ENCODE measurements at regions not wholly inside any gene's neighbourhood (a gene's known extent, or its start where the extent isn't known, plus 50 kb on each side); places are given as distances from the start of the nearest gene placed in this dataset.

DNA sequence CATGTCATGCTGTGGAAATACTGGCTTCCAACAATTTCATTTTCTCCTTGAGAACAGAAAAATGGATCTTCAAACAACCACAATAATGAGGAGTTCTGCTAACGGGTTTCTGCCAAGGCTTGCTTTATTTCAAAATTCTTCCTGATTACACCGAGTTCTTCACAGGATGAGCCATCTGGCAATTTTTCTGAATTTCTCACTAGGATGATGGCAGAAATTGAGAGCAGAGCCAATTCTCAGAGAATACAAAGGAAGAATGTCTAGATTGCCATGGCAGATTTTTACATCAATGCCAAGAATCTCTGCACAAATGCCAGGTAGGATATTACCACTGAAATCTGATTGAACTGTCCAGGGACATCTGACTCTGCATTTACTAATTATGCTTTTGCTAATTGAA lies 619.0 kb upstream of the CHRM3 start:
- DNase-seq, result no peak
- 88 to 90% methylated on average over 2 of the region's 2 CpGs for WGBS, 2 donors
- intact Hi-C loops (cut with DNase I), result no loop called here
- Histone ChIP-seq H3K4me1 (no peaks in the 10 kb centered on the region), H3K4me3 (replicated peaks in 1 of 3) (no peak overlapping the region), H3K9me3 (no peaks in the 10 kb centered on the region), H3K27me3 (no peaks in the 10 kb centered on the region), H3K27ac (no peak overlapping the region), H3K36me3 (no peaks in the 10 kb centered on the region)
- TF ChIP-seq, protein P1, sequence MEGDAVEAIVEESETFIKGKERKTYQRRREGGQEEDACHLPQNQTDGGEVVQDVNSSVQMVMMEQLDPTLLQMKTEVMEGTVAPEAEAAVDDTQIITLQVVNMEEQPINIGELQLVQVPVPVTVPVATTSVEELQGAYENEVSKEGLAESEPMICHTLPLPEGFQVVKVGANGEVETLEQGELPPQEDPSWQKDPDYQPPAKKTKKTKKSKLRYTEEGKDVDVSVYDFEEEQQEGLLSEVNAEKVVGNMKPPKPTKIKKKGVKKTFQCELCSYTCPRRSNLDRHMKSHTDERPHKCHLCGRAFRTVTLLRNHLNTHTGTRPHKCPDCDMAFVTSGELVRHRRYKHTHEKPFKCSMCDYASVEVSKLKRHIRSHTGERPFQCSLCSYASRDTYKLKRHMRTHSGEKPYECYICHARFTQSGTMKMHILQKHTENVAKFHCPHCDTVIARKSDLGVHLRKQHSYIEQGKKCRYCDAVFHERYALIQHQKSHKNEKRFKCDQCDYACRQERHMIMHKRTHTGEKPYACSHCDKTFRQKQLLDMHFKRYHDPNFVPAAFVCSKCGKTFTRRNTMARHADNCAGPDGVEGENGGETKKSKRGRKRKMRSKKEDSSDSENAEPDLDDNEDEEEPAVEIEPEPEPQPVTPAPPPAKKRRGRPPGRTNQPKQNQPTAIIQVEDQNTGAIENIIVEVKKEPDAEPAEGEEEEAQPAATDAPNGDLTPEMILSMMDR (IDR thresholded peaks at IDR 0.05), result no peak
- no peak for TF ChIP-seq POLR2A (IDR thresholded peaks at IDR 0.05)

DNA sequence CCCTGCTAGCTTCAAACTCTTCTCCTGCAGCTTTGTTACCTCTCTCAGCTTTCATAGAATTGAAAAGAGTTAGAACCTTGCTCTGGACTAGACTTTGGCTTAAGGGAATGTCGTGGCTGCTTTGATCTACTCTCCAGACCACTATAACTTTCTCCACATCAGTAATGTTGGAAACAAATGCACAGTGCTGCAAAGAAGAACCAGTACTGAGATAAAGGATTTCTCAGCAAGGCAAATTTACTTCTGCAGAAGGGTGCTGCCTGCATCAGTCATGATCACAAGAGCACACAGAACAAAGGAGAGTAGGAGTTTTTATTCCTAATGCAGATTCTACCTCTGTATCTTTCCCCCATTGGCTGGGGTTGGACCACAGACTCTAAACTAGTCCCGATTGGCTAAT lies 621.6 kb upstream of the CHRM3 start:
- no peaks in the 10 kb centered on the region for H3K36me3 ChIP-seq
- no peak for TF ChIP-seq POLR2A (IDR thresholded peaks at IDR 0.05)
- TF ChIP-seq, protein P1 (IDR thresholded peaks at IDR 0.05), result no peak
- WGBS, 2 donors, result 59 to 80% methylated on average over 2 of the region's 2 CpGs
- intact Hi-C loops (cut with DNase I), result no loop called here
- H3K27ac ChIP-seq, result no peak overlapping the region
- no peaks in the 10 kb centered on the region for H3K9me3 ChIP-seq
- no peak for DNase-seq
- H3K4me3 ChIP-seq (replicated peaks in 1 of 3), result no peak overlapping the region
- H3K27me3 ChIP-seq, result no peaks in the 10 kb centered on the region
- no peaks in the 10 kb centered on the region for H3K4me1 ChIP-seq

DNA sequence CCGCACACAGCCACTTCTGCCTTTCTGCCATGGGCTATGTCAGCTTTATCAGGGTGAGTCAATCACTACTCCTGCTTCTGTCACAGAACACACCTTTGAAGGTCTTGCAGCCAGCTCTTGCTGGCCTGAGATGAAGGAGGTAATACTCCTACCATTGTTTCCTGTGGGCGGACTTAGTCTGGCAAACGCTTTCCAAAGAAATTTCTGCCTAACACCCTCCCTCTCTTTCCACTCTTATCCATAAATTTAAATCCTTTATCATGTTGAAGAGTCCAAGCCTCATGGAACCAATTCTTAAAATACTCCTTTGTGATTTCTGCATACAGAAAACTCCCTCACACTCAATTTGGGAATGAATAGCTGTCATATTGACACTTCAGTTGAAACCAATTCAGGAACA lies 633.1 kb upstream of the CHRM3 start:
- intact Hi-C loops (cut with DNase I), result no loop called here
- H3K36me3 ChIP-seq, result no peaks in the 10 kb centered on the region
- TF ChIP-seq POLR2A (IDR thresholded peaks at IDR 0.05), result no peak
- TF ChIP-seq, protein P1 (IDR thresholded peaks at IDR 0.05), result no peak
- H3K27ac ChIP-seq, result no peak overlapping the region
- no peaks in the 10 kb centered on the region for H3K9me3 ChIP-seq
- WGBS, 2 donors, result 79 to 83% methylated on average over 3 of the region's 3 CpGs
- no peak overlapping the region for H3K4me3 ChIP-seq (replicated peaks in 1 of 3)
- no peaks in the 10 kb centered on the region for H3K4me1 ChIP-seq
- no peak for DNase-seq
- H3K27me3 ChIP-seq, result no peaks in the 10 kb centered on the region

DNA sequence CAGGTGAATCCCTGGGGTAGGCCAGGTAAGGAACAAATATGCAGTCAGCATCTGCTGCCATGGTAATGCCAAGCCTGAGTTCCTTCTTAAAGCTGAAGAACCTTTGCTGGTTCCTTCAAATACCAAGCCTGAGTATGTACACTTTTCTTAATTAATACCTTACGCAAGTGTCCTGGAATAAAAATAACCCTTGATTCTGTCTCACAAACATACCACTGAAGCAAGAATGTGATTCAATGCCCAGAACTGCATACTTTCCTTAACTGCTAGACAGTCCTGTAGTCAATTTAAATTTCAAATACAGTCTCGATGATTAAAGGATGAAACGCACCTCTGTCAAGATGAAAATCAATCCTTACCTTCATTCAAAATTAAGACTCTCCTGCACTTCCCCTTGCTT lies 634.0 kb upstream of the CHRM3 start:
- Histone ChIP-seq H3K9me3 (no peaks in the 10 kb centered on the region), H3K27ac (no peak overlapping the region), H3K4me3 (replicated peaks in 1 of 3) (no peak overlapping the region), H3K27me3 (no peaks in the 10 kb centered on the region), H3K4me1 (no peaks in the 10 kb centered on the region), H3K36me3 (no peaks in the 10 kb centered on the region)
- TF ChIP-seq, protein P1 (IDR thresholded peaks at IDR 0.05), result no peak
- TF ChIP-seq POLR2A (IDR thresholded peaks at IDR 0.05), result no peak
- DNase-seq, result no peak
- 89 to 92% methylated on average over 3 of the region's 3 CpGs for WGBS, 2 donors
- intact Hi-C loops (cut with DNase I), result no loop called here

DNA sequence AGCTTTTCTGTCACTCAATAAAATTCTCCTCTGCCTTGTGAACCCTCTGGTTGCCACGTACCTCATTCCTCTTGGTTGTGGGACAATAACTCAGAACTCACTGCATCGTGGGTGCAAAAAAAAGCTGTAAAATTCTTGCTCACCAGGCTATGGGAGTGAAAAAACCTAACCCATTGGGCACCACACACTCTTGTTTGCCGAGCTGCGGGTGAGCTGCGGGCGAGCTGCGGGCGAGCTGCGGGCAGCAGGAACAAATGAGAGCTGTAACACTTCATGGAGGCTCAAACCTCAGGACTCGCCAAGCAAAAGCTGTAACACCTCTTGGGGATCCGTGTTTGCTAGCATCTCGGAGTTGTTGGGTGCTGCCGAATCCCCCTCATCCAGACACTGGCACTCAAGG lies 641.3 kb upstream of the CHRM3 start:
- Histone ChIP-seq H3K9me3 (no peaks in the 10 kb centered on the region), H3K4me1 (no peaks in the 10 kb centered on the region), H3K4me3 (replicated peaks in 1 of 3) (no peak overlapping the region), H3K27me3 (no peaks in the 10 kb centered on the region), H3K27ac (no peak overlapping the region), H3K36me3 (no peaks in the 10 kb centered on the region)
- intact Hi-C loops (cut with DNase I), result no loop called here
- DNase-seq, result no peak
- TF ChIP-seq, protein P1 (IDR thresholded peaks at IDR 0.05), result no peak
- TF ChIP-seq POLR2A (IDR thresholded peaks at IDR 0.05), result no peak
- 75 to 97% methylated on average over 10 to 13 of the region's 13 CpGs for WGBS, 2 donors
